ENCODE measurements at regions not wholly inside any gene's neighbourhood (a gene's known extent, or its start where the extent isn't known, plus 50 kb on each side); places are given as distances from the start of the nearest gene placed in this dataset.

GRCh38 chr13:31081316-31081715 is 80.4 kb downstream of the HSPH1 start:
- DNase-seq (ENCODE audit: low spot score) = no peak
- in situ Hi-C loops (cut with MboI; ENCODE audit: low sequenced_read_pairs, unreplicated experiment) = no loop called here
- no peak for TF ChIP-seq CTCF (IDR thresholded peaks at IDR 0.05; ENCODE audit: borderline replicate concordance, control extremely low read depth, extremely low read depth, insufficient read depth, missing control alignments)

GRCh38 chr13:31074756-31075155 is 86.9 kb downstream of the HSPH1 start:
- TF ChIP-seq CTCF (IDR thresholded peaks at IDR 0.05; ENCODE audit: borderline replicate concordance, control extremely low read depth, extremely low read depth, insufficient read depth, missing control alignments) = no peak
- no peak for DNase-seq (ENCODE audit: low spot score)

GRCh38 chr13:31073859-31074718 is 87.6 kb downstream of the HSPH1 start:
- peak; percentile 68 for DNase-seq (ENCODE audit: low spot score)
- TF ChIP-seq CTCF (IDR thresholded peaks at IDR 0.05; ENCODE audit: borderline replicate concordance, control extremely low read depth, extremely low read depth, insufficient read depth, missing control alignments) = no peak

More at GRCh38 chr13:31074756-31075155, 86.9 kb downstream of the HSPH1 start:
- in situ Hi-C loops (cut with MboI; ENCODE audit: low sequenced_read_pairs, unreplicated experiment) = no loop called here

GRCh38 chr13:31072041-31072440 is 89.7 kb downstream of the HSPH1 start:
- in situ Hi-C loops (cut with MboI; ENCODE audit: low sequenced_read_pairs, unreplicated experiment) = no loop called here
- no peak for DNase-seq (ENCODE audit: low spot score)
- TF ChIP-seq CTCF (IDR thresholded peaks at IDR 0.05; ENCODE audit: borderline replicate concordance, control extremely low read depth, extremely low read depth, insufficient read depth, missing control alignments) = no peak

More at GRCh38 chr13:31073859-31074718, 87.6 kb downstream of the HSPH1 start:
- in situ Hi-C loops (cut with MboI; ENCODE audit: low sequenced_read_pairs, unreplicated experiment) = no loop called here

- in situ Hi-C loops (cut with MboI; ENCODE audit: low sequenced_read_pairs, unreplicated experiment) = no loop called here
- DNase-seq (ENCODE audit: low spot score) = no peak
These were observed 91.7 kb downstream of the HSPH1 start for GRCh38 chr13:31069808-31070534.

GRCh38 chr13:31068119-31068423 is 93.6 kb downstream of the HSPH1 start:
- TF ChIP-seq CTCF (IDR thresholded peaks at IDR 0.05; ENCODE audit: borderline replicate concordance, control extremely low read depth, extremely low read depth, insufficient read depth, missing control alignments) = no peak
- in situ Hi-C loops (cut with MboI; ENCODE audit: low sequenced_read_pairs, unreplicated experiment) = no loop called here
- DNase-seq (ENCODE audit: low spot score) = no peak

More at GRCh38 chr13:31069808-31070534, 91.7 kb downstream of the HSPH1 start:
- no peak for TF ChIP-seq CTCF (IDR thresholded peaks at IDR 0.05; ENCODE audit: borderline replicate concordance, control extremely low read depth, extremely low read depth, insufficient read depth, missing control alignments)

All from GM13976 (cell line).